Parathyroid adenoma (tissue), 2 donors: ENCODE measurements at regions not wholly inside any gene's neighbourhood (a gene's known extent, or its start where the extent isn't known, plus 50 kb on each side); places are given as distances from the start of the nearest gene placed in this dataset.

Experiments used
- H2AFZ ChIP-seq: fragments of 300-600 bp; sonication (generic); one replicate; pipeline ENCODE4 v1.7.0; 2017; ENCODE audit warnings: antibody characterized with exemption, mild to moderate bottlenecking
- H3K27ac ChIP-seq: fragments of 300-600 bp; sonication (generic); one replicate; pipeline ENCODE4 v1.7.0; 2017
- H3K27me3 ChIP-seq: fragments of 300-600 bp; sonication (generic); one replicate; pipeline ENCODE4 v1.7.0; 2017; ENCODE audit warnings: low read length; ENCODE audit not compliant: control insufficient read depth, insufficient read depth
- H3K36me3 ChIP-seq: fragments of 300-600 bp; sonication (generic); one replicate; pipeline ENCODE4 v1.7.0; 2017; ENCODE audit warnings: low read length; ENCODE audit not compliant: control insufficient read depth, insufficient read depth
- H3K4me1 ChIP-seq: fragments of 300-600 bp; sonication (generic); one replicate; pipeline ENCODE4 v1.7.0; 2017; ENCODE audit warnings: control low read depth
- H3K4me2 ChIP-seq: fragments of 300-600 bp; sonication (generic); one replicate; pipeline ENCODE4 v1.7.0; 2017; ENCODE audit warnings: low read length
- H3K4me3 ChIP-seq: fragments of 300-600 bp; sonication (generic); one replicate; pipeline ENCODE4 v1.7.0; 2017; ENCODE audit warnings: low read depth, low read length
- H3K79me2 ChIP-seq: fragments of 300-600 bp; sonication (generic); one replicate; pipeline ENCODE4 v1.7.0; 2017; ENCODE audit warnings: control low read depth
- H3K9ac ChIP-seq: fragments of 300-600 bp; sonication (generic); one replicate; pipeline ENCODE4 v1.7.0; 2017; ENCODE audit warnings: mild to moderate bottlenecking
- H3K9me3 ChIP-seq: fragments of 300-600 bp; sonication (generic); one replicate; pipeline ENCODE4 v1.7.0; 2017; ENCODE audit warnings: low read length; ENCODE audit not compliant: control insufficient read depth
- CTCF ChIP-seq: fragments of 300-600 bp; sonication (generic); IDR thresholded peaks from one replicate; pipeline ENCODE4 v1.7.0; 2017; ENCODE audit warnings: antibody characterized with exemption, mild to moderate bottlenecking
- donor health status: primary hyperparathyroidism.

- Histone ChIP-seq H3K27ac (no peak overlapping the region), H3K79me2 (no peaks in the 10 kb centered on the region)
Observed at GRCh38 chr13:74449811-74450524, 315.8 kb upstream of the KLF12 start.

GRCh38 chr13:74444864-74445479 lies 310.8 kb upstream of the KLF12 start:
- no peak overlapping the region for H3K9ac ChIP-seq
- no peaks in the 10 kb centered on the region for H3K36me3 ChIP-seq
- H3K27me3 ChIP-seq = no peaks in the 10 kb centered on the region
- no peaks in the 10 kb centered on the region for H3K9me3 ChIP-seq
- TF ChIP-seq CTCF = no peak
- H3K79me2 ChIP-seq = no peaks in the 10 kb centered on the region
- H3K4me2 ChIP-seq = no peak overlapping the region
- H3K4me3 ChIP-seq = no peak overlapping the region
- H2AFZ ChIP-seq = no peak overlapping the region
- no peaks in the 10 kb centered on the region for H3K4me1 ChIP-seq
- H3K27ac ChIP-seq = no peak overlapping the region

More at GRCh38 chr13:74449811-74450524, 315.8 kb upstream of the KLF12 start:
- Histone ChIP-seq H3K36me3 (no peaks in the 10 kb centered on the region), H3K4me3 (no peak overlapping the region), H2AFZ (no peak overlapping the region), H3K4me1 (no peaks in the 10 kb centered on the region), H3K9ac (no peak overlapping the region), H3K27me3 (no peaks in the 10 kb centered on the region), H3K9me3 (no peaks in the 10 kb centered on the region), H3K4me2 (no peak overlapping the region)
- TF ChIP-seq CTCF = no peak

- Histone ChIP-seq H3K27ac (no peak overlapping the region), H3K4me2 (no peak overlapping the region), H3K4me3 (no peak overlapping the region), H3K9me3 (no peaks in the 10 kb centered on the region), H3K27me3 (no peaks in the 10 kb centered on the region), H2AFZ (no peak overlapping the region), H3K9ac (no peak overlapping the region), H3K79me2 (no peaks in the 10 kb centered on the region), H3K36me3 (no peaks in the 10 kb centered on the region), H3K4me1 (no peaks in the 10 kb centered on the region)
- no peak for TF ChIP-seq CTCF
Observed at GRCh38 chr13:74444161-74444571, 310.0 kb upstream of the KLF12 start.

- Histone ChIP-seq H3K79me2 (no peaks in the 10 kb centered on the region), H3K9ac (no peak overlapping the region), H2AFZ (no peak overlapping the region), H3K27ac (no peak overlapping the region), H3K36me3 (no peaks in the 10 kb centered on the region), H3K4me3 (no peak overlapping the region), H3K4me1 (no peaks in the 10 kb centered on the region), H3K4me2 (no peak overlapping the region), H3K9me3 (no peaks in the 10 kb centered on the region), H3K27me3 (no peaks in the 10 kb centered on the region)
- TF ChIP-seq CTCF = no peak
Observed at GRCh38 chr13:74443631-74444030, 309.4 kb upstream of the KLF12 start.

GRCh38 chr13:74442751-74443150 lies 308.5 kb upstream of the KLF12 start:
- Histone ChIP-seq H3K9me3 (no peaks in the 10 kb centered on the region), H3K36me3 (no peaks in the 10 kb centered on the region), H3K27me3 (no peaks in the 10 kb centered on the region), H3K4me3 (no peak overlapping the region), H3K4me1 (no peaks in the 10 kb centered on the region), H3K4me2 (no peak overlapping the region), H2AFZ (no peak overlapping the region), H3K27ac (no peak overlapping the region), H3K9ac (no peak overlapping the region), H3K79me2 (no peaks in the 10 kb centered on the region)
- TF ChIP-seq CTCF = no peak
